Eye (tissue), 1 donor: ENCODE measurements at regions not wholly inside any gene's neighbourhood (a gene's known extent, or its start where the extent isn't known, plus 50 kb on each side); places are given as distances from the start of the nearest gene placed in this dataset.

Experiments used
- DNase-seq: peaks from one replicate; pipeline ENCODE4 v3.0.0-alpha.2; 2015

DNA sequence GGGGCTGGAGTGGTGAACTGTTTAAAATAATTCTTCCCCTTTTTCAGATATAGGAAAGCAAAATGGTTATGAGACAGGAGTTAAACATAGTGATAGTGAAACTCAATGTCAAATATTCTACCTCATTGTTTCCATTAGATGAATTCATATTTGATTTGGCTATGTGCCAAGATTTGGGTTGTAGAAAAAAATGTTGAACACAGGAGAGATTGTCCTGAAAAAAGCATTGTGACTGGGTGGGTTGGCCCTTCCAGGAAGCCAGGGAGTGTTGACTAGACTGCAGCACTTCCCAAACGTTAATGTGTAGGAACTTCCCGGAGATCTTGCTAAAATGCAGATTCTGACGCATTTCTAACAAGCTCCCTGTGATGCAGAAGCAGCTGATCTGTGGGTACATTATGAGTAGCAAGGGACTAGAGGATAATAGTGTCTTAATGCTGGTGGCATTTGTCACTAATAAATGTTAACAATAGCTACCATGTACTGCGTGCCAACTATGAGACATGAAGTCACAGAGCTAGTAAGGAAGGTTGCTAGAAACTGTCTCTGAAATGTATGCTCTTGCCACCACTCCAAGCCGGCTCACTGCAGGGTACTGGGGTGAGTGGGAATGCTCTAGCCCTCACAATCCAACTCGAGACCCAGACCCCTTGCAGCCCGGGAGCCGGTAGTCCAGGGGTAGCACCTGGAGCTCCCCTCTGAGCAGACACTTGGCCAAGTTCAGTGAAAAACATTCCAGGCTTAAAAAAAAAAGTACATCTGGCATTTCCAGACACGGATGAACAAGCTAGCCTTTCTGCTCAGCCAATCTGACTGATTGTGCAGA lies 120.6 kb downstream of the CD47 start:
- peak; percentile 69 for DNase-seq

DNA sequence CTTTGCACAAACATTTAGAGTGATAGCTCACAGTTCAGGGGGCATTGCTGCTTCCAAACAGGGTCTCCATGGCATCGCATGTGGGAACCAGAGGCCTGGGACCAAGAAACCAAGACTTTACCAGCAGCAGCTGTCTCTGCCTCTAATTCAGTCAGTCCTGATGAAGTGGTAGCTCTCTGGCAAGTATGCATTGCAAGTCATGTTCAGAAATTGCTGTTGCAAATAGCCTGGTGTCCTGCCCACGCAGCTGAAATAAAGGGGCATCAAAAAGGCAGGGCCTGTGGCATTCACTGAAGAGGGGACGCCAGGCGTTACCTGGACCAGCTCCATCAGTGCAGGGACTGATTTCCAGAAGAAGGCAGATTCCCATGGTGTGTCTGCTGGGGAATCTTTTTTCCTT lies 121.3 kb downstream of the CD47 start:
- DNase-seq, result no peak

DNA sequence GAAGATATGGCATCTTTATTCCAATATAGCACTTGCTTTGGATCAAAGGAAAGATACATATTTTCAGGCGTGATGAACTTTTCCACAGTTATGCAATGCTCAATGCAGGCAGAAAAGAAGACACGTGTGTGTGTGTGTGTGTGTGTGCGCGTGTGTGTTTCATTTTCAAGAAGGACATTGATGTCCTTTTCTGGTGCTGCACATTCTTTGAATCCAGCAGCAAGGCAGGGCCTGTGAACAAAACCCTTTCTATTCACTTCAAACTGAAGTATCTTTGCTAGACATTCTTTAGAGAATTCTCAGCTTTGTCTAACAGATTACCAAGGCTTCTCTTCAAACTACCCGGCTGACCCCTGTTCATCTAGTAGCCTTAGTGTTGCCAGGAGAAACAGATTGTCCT lies 124.6 kb downstream of the CD47 start:
- DNase-seq, result peak; percentile 47

DNA sequence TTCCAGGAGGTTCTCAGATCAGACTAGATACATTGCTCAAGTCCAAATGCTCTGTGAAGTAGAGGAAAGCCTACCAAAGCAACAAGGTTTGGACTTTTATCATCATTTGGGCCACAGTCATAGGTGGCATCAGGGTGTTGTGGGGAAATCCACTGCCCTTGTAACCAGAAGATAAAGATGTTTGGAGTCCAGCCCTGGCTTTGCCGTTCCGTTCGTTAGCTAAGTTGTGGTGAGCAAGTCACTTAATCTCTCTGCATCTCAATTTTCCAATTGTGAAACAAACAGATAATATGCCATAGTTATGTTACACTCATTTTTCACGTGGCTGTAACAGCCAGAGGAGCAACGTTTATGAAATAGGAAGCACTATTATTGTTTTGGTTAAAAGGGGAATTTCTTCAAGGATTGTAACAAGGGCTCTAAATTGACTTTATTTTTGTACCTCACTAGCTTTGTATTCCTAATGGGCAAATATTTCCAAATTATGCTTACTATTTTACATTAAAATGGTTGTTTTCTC lies 125.6 kb downstream of the CD47 start:
- DNase-seq, result no peak

DNA sequence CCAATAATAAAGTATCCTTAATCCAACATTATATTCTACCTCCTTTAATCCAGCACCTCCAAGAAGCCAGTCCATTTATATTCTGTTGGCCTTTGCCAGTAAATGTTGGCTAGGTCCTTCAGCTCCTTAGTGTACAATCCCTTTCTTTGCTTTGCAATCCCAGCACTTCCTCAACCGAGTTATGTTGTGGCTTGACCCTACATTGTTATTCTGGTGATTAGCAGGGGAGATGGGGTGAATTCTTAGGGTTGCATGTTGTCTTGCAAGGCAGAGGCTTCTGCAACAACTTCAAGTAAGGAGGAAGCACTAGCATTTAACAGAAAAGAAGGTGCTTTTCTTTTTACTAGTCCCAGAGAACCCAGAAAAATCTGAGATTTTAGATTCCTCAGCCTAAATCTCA lies 127.2 kb downstream of the CD47 start:
- DNase-seq, result no peak

DNA sequence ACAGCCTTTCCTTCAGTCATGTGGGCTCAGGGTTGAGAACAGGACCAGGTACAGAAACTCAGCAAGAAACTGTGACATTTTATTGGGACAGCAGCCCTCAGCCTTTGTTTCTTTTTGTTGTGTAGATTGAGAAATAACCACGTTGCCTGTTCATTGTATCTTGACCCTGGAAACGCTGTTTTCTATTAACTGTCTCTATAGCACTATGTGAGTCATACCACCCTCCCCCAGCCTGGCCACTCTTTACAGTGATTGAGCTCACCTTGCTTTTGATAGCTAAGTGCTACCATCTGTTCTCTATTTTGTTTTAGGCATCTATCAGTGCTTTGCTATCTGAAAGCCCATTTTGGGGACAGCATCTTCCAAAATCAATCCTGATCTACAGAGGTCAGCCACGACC lies 127.9 kb downstream of the CD47 start:
- DNase-seq, result no peak

DNA sequence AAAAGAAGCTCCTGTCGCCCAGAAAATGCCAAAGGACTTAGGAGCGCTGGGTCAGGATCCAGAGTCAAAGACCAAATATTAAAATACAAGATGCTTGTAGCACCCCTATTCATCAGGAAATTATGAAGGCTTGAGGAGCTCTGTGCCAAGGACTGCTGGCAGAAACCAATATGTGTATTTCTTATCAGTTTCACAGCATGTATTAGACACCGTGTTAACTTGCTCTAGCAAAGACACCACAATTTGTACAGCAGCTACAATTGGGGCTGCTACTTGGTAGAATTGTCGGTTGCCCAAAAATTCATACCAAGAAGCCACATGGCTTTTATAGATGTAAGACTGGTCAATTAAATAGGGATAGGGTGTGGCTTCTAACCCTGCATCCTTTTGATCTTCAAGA lies 128.8 kb downstream of the CD47 start:
- DNase-seq, result no peak

DNA sequence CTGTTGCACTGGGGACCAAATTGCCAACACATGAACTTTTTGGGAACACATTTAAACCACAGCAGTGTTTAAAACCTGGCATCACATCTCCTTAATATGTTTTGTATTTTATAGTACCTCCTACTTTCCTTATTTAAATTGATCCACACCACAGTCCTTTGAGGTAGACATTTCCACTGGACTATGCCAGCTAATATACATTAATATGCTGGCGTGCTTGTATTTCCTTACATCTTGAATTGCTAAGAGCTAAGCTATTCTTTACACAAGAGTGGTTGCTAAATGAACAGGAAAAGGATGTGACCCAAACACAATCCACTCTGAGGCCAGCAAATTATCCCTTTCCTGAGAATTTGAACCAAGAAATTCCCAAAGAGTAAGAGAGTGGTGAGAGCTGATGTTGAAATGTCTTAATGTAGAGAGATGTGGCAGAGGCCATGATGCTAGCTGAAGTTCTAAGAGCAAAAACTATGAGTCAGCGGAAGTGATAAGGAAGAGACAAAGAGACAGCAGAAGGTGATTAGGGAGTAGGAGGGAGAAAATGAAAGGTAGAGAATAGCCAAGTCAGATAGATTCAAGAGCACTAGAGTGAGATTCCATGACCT lies 131.2 kb downstream of the CD47 start:
- no peak for DNase-seq

DNA sequence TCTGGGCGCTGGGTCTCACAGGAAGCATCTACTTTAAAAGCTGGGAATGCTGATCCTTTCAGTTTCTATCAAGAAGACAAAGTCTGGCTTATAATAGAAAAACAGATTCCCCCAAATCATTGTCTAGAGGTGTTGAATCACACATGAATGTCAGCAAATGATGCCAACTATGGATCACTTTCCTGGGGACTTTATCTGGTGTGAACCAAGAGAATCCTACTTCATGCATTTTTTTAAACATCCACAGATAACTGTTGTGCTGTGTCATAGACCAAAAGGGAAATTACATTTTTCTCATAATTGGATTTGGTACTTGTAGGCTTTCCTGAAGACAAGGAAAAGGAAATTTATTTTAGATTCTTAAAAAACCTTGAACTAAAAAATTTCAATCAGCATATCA lies 132.7 kb downstream of the CD47 start:
- DNase-seq, result no peak

DNA sequence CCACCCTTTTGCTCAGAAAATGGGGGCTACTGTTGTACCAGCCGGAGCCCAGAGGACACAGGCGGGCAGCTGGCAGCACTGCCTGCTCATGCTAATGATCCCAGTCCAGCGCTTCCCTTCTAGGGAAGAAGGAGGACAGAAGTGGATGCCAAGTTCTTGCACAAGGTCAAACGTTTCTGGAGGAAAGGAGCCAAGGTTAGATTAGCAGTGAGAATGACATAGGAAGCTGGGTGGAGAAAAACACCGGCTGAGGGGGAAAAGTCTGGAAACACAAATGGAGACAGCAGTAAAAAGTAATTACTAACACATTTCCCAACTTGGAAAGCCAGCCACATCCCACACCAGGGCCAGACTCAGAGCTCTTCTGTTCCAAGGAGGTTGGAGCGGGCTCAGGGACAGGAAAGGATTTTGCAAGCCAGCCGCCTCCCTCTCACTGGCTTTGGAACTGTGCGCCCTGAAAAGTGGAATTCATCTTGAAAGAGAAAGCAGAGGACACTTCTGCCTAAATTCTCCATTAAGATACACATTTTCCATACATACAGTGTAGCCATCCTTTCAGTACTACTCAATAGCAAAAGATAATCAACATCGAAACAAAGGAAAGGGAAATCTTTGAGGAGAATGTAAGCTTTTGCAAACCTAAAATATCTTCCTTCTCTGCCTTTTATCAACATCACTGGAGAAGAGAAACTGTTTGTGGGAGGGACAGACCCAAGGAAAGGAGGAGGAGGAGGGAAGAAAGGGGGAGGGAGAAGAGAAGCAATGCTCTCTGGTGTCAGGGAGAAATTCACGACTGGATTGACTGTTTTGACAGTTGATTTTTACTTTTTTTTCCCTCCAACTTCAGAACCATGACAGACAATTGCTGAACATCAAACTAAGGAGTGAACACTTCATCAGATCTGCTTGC lies 133.6 kb downstream of the CD47 start:
- DNase-seq, result peak; percentile 74

DNA sequence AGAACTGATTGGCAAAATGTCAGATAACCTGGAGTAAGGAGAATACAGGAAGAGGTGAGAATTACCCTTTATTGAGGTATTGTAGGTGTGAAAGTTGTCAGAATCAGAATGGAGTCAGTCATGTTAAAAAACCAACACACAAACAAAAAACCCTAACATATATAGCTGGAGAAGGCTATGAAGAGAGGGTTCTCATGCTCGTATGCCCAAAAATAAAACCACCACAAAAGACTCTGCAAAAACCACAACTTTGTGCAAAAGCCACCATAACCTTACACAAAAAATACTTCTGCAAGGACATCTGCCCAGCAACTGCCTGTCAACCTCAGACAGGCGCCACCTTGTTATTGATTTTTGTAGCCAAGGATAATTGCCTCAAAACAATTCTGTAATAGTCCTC lies 136.0 kb downstream of the CD47 start:
- DNase-seq, result no peak

DNA sequence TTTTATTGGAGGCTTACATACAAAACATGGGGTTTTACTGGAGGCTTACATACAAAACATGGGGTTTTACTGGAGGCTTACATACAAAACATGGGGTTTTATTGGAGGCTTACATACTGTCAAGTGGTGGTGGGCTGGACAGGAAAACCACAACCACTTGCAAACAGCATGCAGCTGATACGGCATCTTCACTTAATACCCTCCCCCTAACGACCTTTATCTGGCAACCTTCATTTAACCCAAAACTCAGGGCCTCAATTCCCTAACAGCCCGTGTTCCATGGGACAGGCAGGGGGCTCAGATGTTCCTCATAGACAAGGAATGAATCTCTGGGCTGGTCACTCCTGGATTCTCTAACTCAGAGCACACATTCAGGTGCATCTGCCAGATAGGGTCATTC lies 137.1 kb downstream of the CD47 start:
- no peak for DNase-seq

DNA sequence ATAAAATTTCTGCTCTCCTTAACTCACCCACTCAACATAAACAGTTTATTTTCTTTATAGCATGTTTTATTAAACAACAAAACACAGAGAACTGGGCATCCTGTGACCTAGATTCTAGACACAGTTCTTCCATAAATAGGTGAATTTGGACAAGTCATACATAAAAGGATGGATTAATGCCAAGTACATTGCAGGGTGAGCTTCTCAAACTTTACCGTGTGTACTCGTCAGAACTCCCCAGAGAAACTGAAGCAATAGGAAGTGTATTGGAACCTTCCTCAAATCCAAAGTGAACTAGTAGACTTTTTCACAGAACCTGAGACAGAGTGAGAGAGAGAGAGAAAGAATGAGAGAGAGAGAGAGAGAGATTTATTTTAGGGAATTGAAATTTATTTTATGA lies 139.7 kb downstream of the CD47 start:
- no peak for DNase-seq

DNA sequence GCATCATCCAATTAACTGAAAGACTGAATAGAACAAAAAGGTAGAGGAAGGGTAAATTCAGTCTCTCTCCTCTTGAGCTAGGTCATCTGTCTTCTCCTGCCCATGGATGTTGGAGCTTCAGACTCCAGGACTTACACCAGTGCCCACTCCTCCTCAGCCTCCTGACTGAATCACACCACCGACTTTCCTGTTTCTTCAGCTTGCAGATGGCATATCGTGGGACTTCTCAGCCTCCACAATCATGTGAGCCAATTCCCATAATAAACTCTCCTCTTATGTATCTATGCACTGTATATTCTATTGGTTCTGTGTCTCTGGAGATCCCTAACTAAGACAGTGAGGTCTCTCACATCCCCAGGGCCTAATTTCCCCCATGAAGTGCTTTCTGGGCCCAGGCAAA lies 140.4 kb downstream of the CD47 start:
- DNase-seq, result no peak

DNA sequence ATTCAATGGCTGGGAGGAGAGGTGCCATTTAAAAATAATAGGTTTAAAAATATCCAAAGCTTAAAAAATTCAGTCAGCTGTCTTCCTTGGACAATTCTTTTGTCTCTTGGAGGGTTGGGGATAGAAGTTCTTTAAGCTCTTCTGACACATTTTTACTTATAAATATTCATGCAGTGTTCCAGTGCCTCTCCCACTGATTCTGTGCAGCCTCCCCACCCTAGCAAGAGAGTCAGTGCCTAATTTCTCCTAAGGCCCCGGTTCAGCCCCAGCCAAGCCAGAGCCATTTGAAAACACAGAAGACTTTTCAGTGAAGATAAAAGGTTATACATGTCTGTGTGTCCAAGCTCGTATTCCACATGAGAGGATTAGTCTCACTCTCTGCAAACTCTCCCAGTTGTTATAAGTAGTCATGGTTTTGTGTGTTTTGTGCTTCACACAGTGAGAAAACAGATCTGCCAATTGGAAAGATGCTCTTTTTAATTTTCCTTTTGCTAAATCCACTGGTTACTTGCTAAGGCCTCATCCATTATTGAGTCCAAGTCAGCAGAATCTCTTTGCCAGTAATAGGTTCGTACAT lies 141.3 kb downstream of the CD47 start:
- no peak for DNase-seq

DNA sequence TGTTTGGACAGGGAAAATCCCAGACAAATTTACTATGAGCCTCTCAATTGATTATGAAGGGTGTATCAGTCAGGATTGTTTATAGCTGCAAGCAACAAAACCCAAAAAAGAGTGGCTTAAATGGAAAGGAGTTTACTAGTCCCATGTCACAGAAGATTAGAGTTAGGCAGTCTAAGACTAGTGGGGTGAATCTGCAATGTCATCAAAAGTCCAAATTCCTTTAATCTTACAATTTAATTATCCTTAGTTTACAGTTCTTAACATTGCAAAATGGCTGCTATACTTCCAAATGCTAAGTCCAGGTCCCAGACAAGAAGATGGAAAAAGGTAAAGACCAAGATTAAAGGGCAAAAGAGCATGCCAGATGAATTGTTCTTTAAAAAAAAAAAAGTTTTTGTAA lies 143.6 kb downstream of the CD47 start:
- no peak for DNase-seq

DNA sequence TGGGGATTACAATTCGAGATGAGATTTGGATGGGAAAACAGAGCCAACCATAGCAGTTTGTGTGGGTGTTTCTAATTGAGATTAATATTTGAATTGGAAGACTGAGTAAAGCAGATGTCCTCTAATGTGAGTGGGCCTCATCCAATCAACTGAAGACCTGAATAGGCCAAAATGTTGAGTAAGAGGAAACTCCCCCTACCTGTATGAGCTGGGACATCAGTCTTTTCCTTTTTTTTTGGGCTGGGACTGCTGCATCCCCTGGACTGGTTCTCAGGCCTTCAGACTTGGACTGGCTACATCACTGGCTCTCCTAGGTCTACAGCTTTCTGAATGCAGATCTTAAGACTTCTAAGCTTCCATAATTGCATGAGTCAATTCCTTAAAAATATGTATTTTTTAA lies 144.1 kb downstream of the CD47 start:
- no peak for DNase-seq

DNA sequence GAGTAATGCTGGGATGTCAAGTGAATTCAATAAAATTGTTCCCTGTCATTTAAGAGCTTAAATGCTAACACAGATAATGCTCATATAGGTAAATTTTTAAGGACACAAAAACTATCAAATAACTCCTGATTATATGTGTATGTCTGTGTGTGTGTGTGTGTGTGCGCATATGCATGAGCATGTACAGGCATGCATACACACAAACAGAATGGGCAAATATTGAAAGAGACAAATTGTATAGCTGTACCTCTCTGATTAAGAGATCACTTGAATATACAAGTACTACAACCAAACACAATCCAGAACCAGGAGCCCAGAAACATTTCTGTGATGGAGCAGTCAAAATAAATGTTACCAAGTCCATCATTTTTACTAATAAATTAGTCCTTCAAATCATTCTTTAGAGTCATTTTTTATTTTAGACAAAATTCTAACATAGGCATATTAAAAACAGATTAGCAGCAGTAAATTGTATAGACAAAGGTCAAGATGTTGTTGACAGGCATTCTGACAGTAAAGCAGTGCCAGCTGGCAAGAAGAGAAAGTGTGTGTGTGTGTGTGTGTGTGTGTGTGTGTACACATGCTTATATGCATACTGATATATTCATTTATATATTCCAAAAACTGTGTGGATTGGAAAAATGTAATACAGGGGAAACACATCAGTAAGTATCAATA lies 145.3 kb downstream of the CD47 start:
- no peak for DNase-seq

DNA sequence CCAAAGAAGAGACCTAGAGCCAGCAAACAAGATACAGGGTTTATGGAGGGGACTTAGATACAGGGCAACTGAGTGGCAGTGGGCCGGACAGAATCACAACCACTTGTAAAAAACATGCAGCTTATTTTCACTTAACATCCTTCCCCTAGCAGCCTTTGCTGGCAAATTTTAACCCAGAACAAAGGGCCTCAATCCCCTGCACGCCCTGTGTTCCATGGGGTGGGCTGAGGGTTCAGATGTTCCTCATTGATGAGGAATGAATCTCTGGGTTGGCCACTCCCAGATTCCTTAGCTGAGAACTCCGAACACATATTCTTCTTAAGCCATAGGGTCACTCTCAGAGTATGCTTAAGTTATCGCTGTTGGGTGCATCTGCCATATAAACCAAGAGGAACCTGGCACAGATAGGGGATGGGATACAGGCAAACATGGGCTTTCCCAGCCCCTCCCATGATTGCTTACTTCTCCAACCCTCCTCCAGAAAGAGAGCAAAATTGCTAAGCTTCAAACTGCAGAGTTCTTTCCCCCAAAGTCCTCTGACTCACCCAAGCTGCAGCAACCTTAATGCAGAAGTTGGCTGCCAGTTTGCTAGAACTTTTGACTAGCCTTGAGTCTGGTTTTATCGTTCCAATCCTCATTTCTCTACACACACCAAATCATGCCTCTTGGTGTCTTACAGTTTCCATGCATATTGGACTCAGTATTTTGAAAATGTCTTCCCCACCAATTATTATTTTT lies 146.9 kb downstream of the CD47 start:
- no peak for DNase-seq

DNA sequence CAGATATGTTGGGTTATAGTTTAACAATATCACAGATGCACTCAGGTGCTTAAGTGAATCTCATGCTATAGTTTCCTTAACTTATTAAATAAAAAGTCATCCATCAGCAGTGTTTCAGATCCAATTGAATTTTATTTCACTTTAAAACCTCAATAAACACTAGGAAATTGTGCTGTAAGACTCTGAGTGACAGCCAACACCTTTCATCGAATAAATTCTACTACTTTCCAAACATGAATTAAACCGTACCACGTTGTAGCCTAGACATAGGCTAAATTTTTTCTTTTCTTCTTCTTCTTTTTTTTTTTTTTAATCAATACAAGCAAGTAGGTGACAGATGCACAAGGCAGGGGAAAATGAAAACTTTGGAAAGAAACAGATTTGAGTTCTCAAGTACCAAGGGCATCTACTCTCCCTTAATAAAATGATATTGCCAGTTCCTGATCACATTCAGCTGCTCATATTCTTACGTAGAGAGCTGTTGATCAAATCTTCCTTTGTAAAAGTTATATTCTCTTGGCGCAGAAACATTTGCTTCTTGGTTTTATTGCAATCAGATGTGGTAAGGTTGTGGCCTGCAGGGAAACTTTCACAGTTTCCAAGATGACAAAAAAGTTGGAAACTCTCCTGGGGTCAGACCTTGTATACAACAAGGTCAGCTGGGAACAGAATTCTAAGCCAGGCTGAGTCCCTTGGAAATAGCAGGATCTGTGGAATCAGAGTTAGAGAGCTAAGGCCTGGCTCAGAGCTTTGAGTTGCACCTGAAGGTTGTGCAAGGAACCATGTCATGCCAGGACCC lies 147.7 kb downstream of the CD47 start:
- DNase-seq, result peak; percentile 14

DNA sequence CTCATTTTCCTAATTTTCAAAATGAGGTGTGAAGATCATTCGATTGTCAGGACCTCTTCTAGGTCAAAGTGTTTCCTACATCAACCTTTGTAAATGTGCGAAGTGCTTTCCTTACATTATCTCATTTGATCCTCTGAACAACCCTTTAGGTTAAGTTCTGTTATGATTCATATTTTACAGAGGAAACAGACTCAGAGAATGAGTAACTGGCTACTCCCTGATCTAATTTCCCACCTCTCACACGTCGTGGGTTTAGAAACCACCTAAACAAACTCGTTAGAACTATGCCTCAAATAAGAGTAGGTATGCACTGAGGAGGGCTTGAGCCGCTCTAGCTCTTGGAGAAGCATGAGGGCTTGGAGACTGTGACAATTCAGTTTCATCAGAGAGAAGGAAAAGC lies 148.6 kb downstream of the CD47 start:
- no peak for DNase-seq
